ENCODE measurements at regions not wholly inside any gene's neighbourhood (a gene's known extent, or its start where the extent isn't known, plus 50 kb on each side); places are given as distances from the start of the nearest gene placed in this dataset.

GRCh38 chr15:38071211-38071972 lies 137.0 kb downstream of the TMCO5A start:
- peak overlapping the region; percentile 6; the same call in 1 of the 2 replicates for H3K23ac ChIP-seq (ENCODE audit: low read depth, low read length)
- H3K79me1 ChIP-seq (ENCODE audit: low read depth in 1 of 2, low read length in 2 of 2) = peaks cover 0 to 8% of the 10 kb centered on the region in 2 experiments; a peak in 1 of 4 replicates
- DNase-seq (no peak), ATAC-seq (ENCODE audit: low read depth) (no peak)
- H3K4me1 ChIP-seq (ENCODE audit: control insufficient read depth, insufficient read depth, low read length) = peaks cover 9% of the 10 kb centered on the region
- no peak overlapping the region for H2BK120ac ChIP-seq (ENCODE audit: low read depth, low read length)
- 0 out of 2 replicates have a peak overlapping the region, but pooled peaks have one; percentile 9 for H2BK20ac ChIP-seq (ENCODE audit: low read depth, low read length)
- H3K27me3 ChIP-seq (ENCODE audit: control insufficient read depth, insufficient read depth, low read length) = no peaks in the 10 kb centered on the region
- in situ Hi-C loops (cut with MboI; ENCODE audit: low sequenced_read_pairs) (no loop called here), dilution Hi-C loops (cut with HindIII; ENCODE audit: low sequenced_read_pairs, unreplicated experiment) (no loop called here), intact Hi-C loops (cut with micrococcal nuclease) (loop anchor here (5.0 kb wide), 2 partner anchors 69 to 281 kb away; no protein-coding TSS in a partner anchor)
- no CpG with 5 or more reads among the region's 11 CpGs for WGBS, 2 experiments (ENCODE audit: extremely low coverage in 2 of 2, insufficient read length in 1 of 2)
- CTCF ChIA-PET = no interaction called here
- no peak overlapping the region for H3K56ac ChIP-seq (ENCODE audit: extremely low read depth, insufficient read depth, low read length)
- H3K18ac ChIP-seq (ENCODE audit: low read depth, low read length) = no peak overlapping the region
- H3K4me3 ChIP-seq (ENCODE audit: insufficient read depth, low read depth, low read length) = no peak overlapping the region
- H3K36me3 ChIP-seq (ENCODE audit: control insufficient read depth, insufficient read depth, low read length) = no peaks in the 10 kb centered on the region
- TF ChIP-seq CTCF (conservative IDR thresholded peaks at IDR 0.05; ENCODE audit: low read depth, low read length) (no peak), SMC3 (IDR thresholded peaks at IDR 0.05; ENCODE audit: low read depth, low read length) (no peak), RAD21 (IDR thresholded peaks at IDR 0.05; ENCODE audit: low read length) (no peak), RFX5 (IDR thresholded peaks at IDR 0.05; ENCODE audit: low read depth, low read length) (no peak), MXI1 (IDR thresholded peaks at IDR 0.05; ENCODE audit: borderline replicate concordance, low read depth, low read length) (no peak), MAZ (IDR thresholded peaks at IDR 0.05; ENCODE audit: borderline replicate concordance, low read depth, low read length) (no peak)
- TF ChIP-seq, protein P1, sequence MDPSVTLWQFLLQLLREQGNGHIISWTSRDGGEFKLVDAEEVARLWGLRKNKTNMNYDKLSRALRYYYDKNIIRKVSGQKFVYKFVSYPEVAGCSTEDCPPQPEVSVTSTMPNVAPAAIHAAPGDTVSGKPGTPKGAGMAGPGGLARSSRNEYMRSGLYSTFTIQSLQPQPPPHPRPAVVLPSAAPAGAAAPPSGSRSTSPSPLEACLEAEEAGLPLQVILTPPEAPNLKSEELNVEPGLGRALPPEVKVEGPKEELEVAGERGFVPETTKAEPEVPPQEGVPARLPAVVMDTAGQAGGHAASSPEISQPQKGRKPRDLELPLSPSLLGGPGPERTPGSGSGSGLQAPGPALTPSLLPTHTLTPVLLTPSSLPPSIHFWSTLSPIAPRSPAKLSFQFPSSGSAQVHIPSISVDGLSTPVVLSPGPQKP (IDR thresholded peaks at IDR 0.05; ENCODE audit: borderline replicate concordance, low read depth, low read length) = no peak
- no peak overlapping the region for H2BK5ac ChIP-seq (ENCODE audit: low read depth, low read length, poor library complexity, severe bottlenecking)
- no peak overlapping the region for H4K8ac ChIP-seq (ENCODE audit: low read depth in 2 of 2, low read length in 2 of 2)
- peak overlapping the region; percentile 25; the same call in 1 of the 2 replicates for H3K4ac ChIP-seq (ENCODE audit: low read depth, low read length)
- no peak overlapping the region for H3K14ac ChIP-seq (replicated peaks; ENCODE audit: low read depth, low read length)
- H4K91ac ChIP-seq (ENCODE audit: insufficient read depth, low read depth, low read length) = no peak overlapping the region
- peak overlapping the region; percentile 30; the same call in 1 of the 2 replicates for H2AK5ac ChIP-seq (ENCODE audit: low read depth, low read length)
- H2AK9ac ChIP-seq (replicated peaks; ENCODE audit: low read depth, low read length, poor library complexity) = peak overlapping the region; percentile 19
- no TSS peak for BruUV-seq (replicated peaks)
- no peak overlapping the region for H2AFZ ChIP-seq (replicated peaks; ENCODE audit: low read length, poor library complexity)
- H3K9ac ChIP-seq (ENCODE audit: low read depth, low read length) = no peak overlapping the region
- no peak overlapping the region; the same call in 2 of the 3 replicates for H2BK15ac ChIP-seq (ENCODE audit: low read depth, low read length)
- no peaks in the 10 kb centered on the region for H4K20me1 ChIP-seq (ENCODE audit: insufficient read depth, low read length)
- H3K27ac ChIP-seq (ENCODE audit: insufficient read depth, low read length) = no peak overlapping the region
- H3K4me2 ChIP-seq (ENCODE audit: low read depth, low read length) = no peak overlapping the region
- H3K9me1 ChIP-seq (ENCODE audit: insufficient read depth, low read length) = peaks cover 12% of the 10 kb centered on the region; the same call in 1 of the 2 replicates
- H4K5ac ChIP-seq (ENCODE audit: low read depth, low read length) = no peak overlapping the region
- POLR2A ChIA-PET (ENCODE audit: unreplicated experiment) = no interaction called here
- no peaks in the 10 kb centered on the region for H3K9me3 ChIP-seq (ENCODE audit: control insufficient read depth, insufficient read depth, low read length)

Data from IMR-90 (cell line).